Pons (tissue), 1 donor: ENCODE measurements at regions not wholly inside any gene's neighbourhood (a gene's known extent, or its start where the extent isn't known, plus 50 kb on each side); places are given as distances from the start of the nearest gene placed in this dataset.
"Not testable (repeated sequence)": the region's sequence is repeated elsewhere in the genome, so short reads cannot be mapped to it uniquely, and the experiment has no call there.

ENCODE experiments used
- DNase-seq: peaks from one replicate; pipeline ENCODE4 v3.0.0-alpha.2; 2016; ENCODE audit warnings: low spot score

- no peak for DNase-seq
These were observed 93.1 kb upstream of the FSIP2 start for GRCh38 chr2:185645529-185645928.

GRCh38 chr2:185658750-185659149, 79.9 kb upstream of the FSIP2 start:
- no peak for DNase-seq

GRCh38 chr2:185663811-185664210, 74.8 kb upstream of the FSIP2 start:
- DNase-seq = no peak

- no peak for DNase-seq
These were observed 74.2 kb upstream of the FSIP2 start for GRCh38 chr2:185664384-185664783.

GRCh38 chr2:185665251-185665814, 73.3 kb upstream of the FSIP2 start:
- no peak for DNase-seq

GRCh38 chr2:185667452-185667851, 71.2 kb upstream of the FSIP2 start:
- DNase-seq = no peak

GRCh38 chr2:185668710-185669109, 69.9 kb upstream of the FSIP2 start:
- DNase-seq = no peak

GRCh38 chr2:185674232-185674631, 64.4 kb upstream of the FSIP2 start:
- DNase-seq = no peak

GRCh38 chr2:185676316-185676715, 62.3 kb upstream of the FSIP2 start:
- DNase-seq = no peak

- not testable (repeated sequence) for DNase-seq
These were observed 51.6 kb upstream of the FSIP2 start for GRCh38 chr2:185687001-185687400.

GRCh38 chr2:185687967-185688366, 50.6 kb upstream of the FSIP2 start:
- no peak for DNase-seq
